ENCODE measurements at regions not wholly inside any gene's neighbourhood (a gene's known extent, or its start where the extent isn't known, plus 50 kb on each side); places are given as distances from the start of the nearest gene placed in this dataset.
"Not testable (repeated sequence)": the region's sequence is repeated elsewhere in the genome, so short reads cannot be mapped to it uniquely, and the experiment has no call there.

GRCh38 chr4:160523231-160523630 is 1420.4 kb downstream of the RAPGEF2 start:
- no peak for DNase-seq

GRCh38 chr4:160537681-160538080 is 1434.8 kb downstream of the RAPGEF2 start:
- no peak for DNase-seq

- DNase-seq, result no peak
Measured at GRCh38 chr4:160546201-160546600, 1443.3 kb downstream of the RAPGEF2 start.

GRCh38 chr4:160549951-160550519 is 1447.2 kb downstream of the RAPGEF2 start:
- DNase-seq, result not testable (repeated sequence)

GRCh38 chr4:160562661-160563060 is 1459.8 kb downstream of the RAPGEF2 start:
- no peak for DNase-seq

GRCh38 chr4:160563552-160564282 is 1460.8 kb downstream of the RAPGEF2 start:
- DNase-seq, result no peak

- DNase-seq, result no peak
Measured at GRCh38 chr4:160567634-160568033, 1464.8 kb downstream of the RAPGEF2 start.

GRCh38 chr4:160570271-160570670 is 1467.4 kb downstream of the RAPGEF2 start:
- DNase-seq, result no peak

GRCh38 chr4:160574272-160574671 is 1471.4 kb downstream of the RAPGEF2 start:
- DNase-seq, result not testable (repeated sequence)

- no peak for DNase-seq
Measured at GRCh38 chr4:160580581-160580980, 1477.7 kb downstream of the RAPGEF2 start.

GRCh38 chr4:160592258-160592657 is 1489.4 kb downstream of the RAPGEF2 start:
- DNase-seq, result no peak

- no peak for DNase-seq
Measured at GRCh38 chr4:160595646-160596045, 1492.8 kb downstream of the RAPGEF2 start.

GRCh38 chr4:160604541-160604940 is 1501.7 kb downstream of the RAPGEF2 start:
- no peak for DNase-seq

- DNase-seq, result no peak
Measured at GRCh38 chr4:160611181-160611580, 1508.3 kb downstream of the RAPGEF2 start.

GRCh38 chr4:160631044-160631443 is 1528.2 kb downstream of the RAPGEF2 start:
- no peak for DNase-seq

- DNase-seq, result no peak
Measured at GRCh38 chr4:160652790-160653189, 1511.0 kb downstream of the FSTL5 start.

- DNase-seq, result no peak
Measured at GRCh38 chr4:160675550-160675949, 1488.2 kb downstream of the FSTL5 start.

- DNase-seq, result no peak
Measured at GRCh38 chr4:160685729-160686128, 1478.1 kb downstream of the FSTL5 start.

- no peak for DNase-seq
Measured at GRCh38 chr4:160701671-160702070, 1462.1 kb downstream of the FSTL5 start.

GRCh38 chr4:160709026-160709425 is 1454.8 kb downstream of the FSTL5 start:
- no peak for DNase-seq

- no peak for DNase-seq
Measured at GRCh38 chr4:160709546-160709945, 1454.3 kb downstream of the FSTL5 start.

- DNase-seq, result no peak
Measured at GRCh38 chr4:160716551-160716950, 1447.2 kb downstream of the FSTL5 start.

GRCh38 chr4:160717848-160718247 is 1446.0 kb downstream of the FSTL5 start:
- DNase-seq, result no peak

- DNase-seq, result no peak
Measured at GRCh38 chr4:160724063-160724462, 1439.7 kb downstream of the FSTL5 start.

GRCh38 chr4:160745126-160745525 is 1418.7 kb downstream of the FSTL5 start:
- DNase-seq, result no peak
